GM23338 (cell line): ENCODE measurements at regions not wholly inside any gene's neighbourhood (a gene's known extent, or its start where the extent isn't known, plus 50 kb on each side); places are given as distances from the start of the nearest gene placed in this dataset.

Experiments used
- CTCF ChIP-seq, 2 experiments: fragments of 200-600 bp in 1 of 2; sonication (generic) in 1 of 2; conservative IDR thresholded peaks; 2 replicates each; pipeline versions ENCODE4 v1.5.1 to v1.6.1; 2016 to 2017; ENCODE audit warnings: antibody characterized with exemption in 2 of 2, low read depth in 2 of 2, mild to moderate bottlenecking in 2 of 2, moderate library complexity in 1 of 2
- EZH2 ChIP-seq: fragments of 200-600 bp; sonication (generic); IDR thresholded peaks from one replicate; pipeline ENCODE4 v1.8.0; 2017; ENCODE audit warnings: antibody characterized with exemption, mild to moderate bottlenecking, low read depth; ENCODE audit not compliant: unreplicated experiment
- EZH2phosphoT487 ChIP-seq: fragments of 200-600 bp; sonication (generic); IDR thresholded peaks from one replicate; pipeline ENCODE4 v1.8.1; 2018; ENCODE audit warnings: antibody characterized with exemption; ENCODE audit not compliant: unreplicated experiment
- POLR2AphosphoS5 ChIP-seq: IDR thresholded peaks from 2 replicates; pipeline ENCODE4 v1.6.1; 2016; ENCODE audit warnings: antibody characterized with exemption, low read depth

- TF ChIP-seq EZH2phosphoT487 (no peak), EZH2 (no peak), CTCF (conservative IDR thresholded peaks at IDR 0.05; ENCODE audit: low read depth in 2 of 2) (no peak), POLR2AphosphoS5 (no peak)
Measured at GRCh38 chr9:80359291-80359690, 787.5 kb downstream of the TLE4 start.
